ENCODE measurements at regions not wholly inside any gene's neighbourhood (a gene's known extent, or its start where the extent isn't known, plus 50 kb on each side); places are given as distances from the start of the nearest gene placed in this dataset.

GRCh38 chr2:216967889-216968288 lies 108.0 kb upstream of the TNP1 start:
- no peak overlapping the region for H3K9ac ChIP-seq (ENCODE audit: low read length)

GRCh38 chr2:216960671-216961268 lies 100.9 kb upstream of the TNP1 start:
- H2AFZ ChIP-seq (ENCODE audit: low read length): no peak overlapping the region
- H3K4me1 ChIP-seq (ENCODE audit: low read length): no peaks in the 10 kb centered on the region
- H3K9me2 ChIP-seq (replicated peaks; ENCODE audit: insufficient read depth, low read length): no peaks in the 10 kb centered on the region
- H3K9me3 ChIP-seq (ENCODE audit: low read length): no peaks in the 10 kb centered on the region
- H3K36me3 ChIP-seq (ENCODE audit: insufficient read depth, low read length): no peaks in the 10 kb centered on the region
- no peak overlapping the region for H3K9ac ChIP-seq (ENCODE audit: low read length)
- no peak overlapping the region for H3K4me2 ChIP-seq (ENCODE audit: low read depth, low read length, poor library complexity, severe bottlenecking)
- H3K79me2 ChIP-seq (ENCODE audit: low read length): no peaks in the 10 kb centered on the region
- H3K27me3 ChIP-seq (ENCODE audit: low read length): no peaks in the 10 kb centered on the region
- no peaks in the 10 kb centered on the region for H4K20me1 ChIP-seq (ENCODE audit: insufficient read depth, low read depth, low read length)
- no peak overlapping the region for H3K27ac ChIP-seq (ENCODE audit: low read length)
- no peak overlapping the region for H3K4me3 ChIP-seq (ENCODE audit: low read length)
- DNase-seq: no peak

More at GRCh38 chr2:216967889-216968288, 108.0 kb upstream of the TNP1 start:
- no peak overlapping the region for H3K4me2 ChIP-seq (ENCODE audit: low read depth, low read length, poor library complexity, severe bottlenecking)
- H3K4me1 ChIP-seq (ENCODE audit: low read length): no peaks in the 10 kb centered on the region
- H3K4me3 ChIP-seq (ENCODE audit: low read length): no peak overlapping the region
- H3K9me2 ChIP-seq (replicated peaks; ENCODE audit: insufficient read depth, low read length): no peaks in the 10 kb centered on the region
- no peaks in the 10 kb centered on the region for H3K27me3 ChIP-seq (ENCODE audit: low read length)
- H3K79me2 ChIP-seq (ENCODE audit: low read length): no peaks in the 10 kb centered on the region
- H3K9me3 ChIP-seq (ENCODE audit: low read length): no peaks in the 10 kb centered on the region
- DNase-seq: no peak
- H3K36me3 ChIP-seq (ENCODE audit: insufficient read depth, low read length): no peaks in the 10 kb centered on the region
- H2AFZ ChIP-seq (ENCODE audit: low read length): no peak overlapping the region
- no peak overlapping the region for H3K27ac ChIP-seq (ENCODE audit: low read length)
- H4K20me1 ChIP-seq (ENCODE audit: insufficient read depth, low read depth, low read length): no peaks in the 10 kb centered on the region

- H3K79me2 ChIP-seq (ENCODE audit: low read length): no peaks in the 10 kb centered on the region
- no peak overlapping the region for H3K4me3 ChIP-seq (ENCODE audit: low read length)
- H3K9me2 ChIP-seq (replicated peaks; ENCODE audit: insufficient read depth, low read length): no peaks in the 10 kb centered on the region
- H3K4me1 ChIP-seq (ENCODE audit: low read length): no peaks in the 10 kb centered on the region
- no peaks in the 10 kb centered on the region for H3K27me3 ChIP-seq (ENCODE audit: low read length)
- DNase-seq: no peak
- H4K20me1 ChIP-seq (ENCODE audit: insufficient read depth, low read depth, low read length): no peaks in the 10 kb centered on the region
- no peak overlapping the region for H2AFZ ChIP-seq (ENCODE audit: low read length)
- H3K27ac ChIP-seq (ENCODE audit: low read length): no peak overlapping the region
- no peaks in the 10 kb centered on the region for H3K9me3 ChIP-seq (ENCODE audit: low read length)
- no peak overlapping the region for H3K9ac ChIP-seq (ENCODE audit: low read length)
- H3K36me3 ChIP-seq (ENCODE audit: insufficient read depth, low read length): no peaks in the 10 kb centered on the region
- H3K4me2 ChIP-seq (ENCODE audit: low read depth, low read length, poor library complexity, severe bottlenecking): no peak overlapping the region
Observed at GRCh38 chr2:216959433-216959832, 99.6 kb upstream of the TNP1 start.

- no peak overlapping the region for H3K27ac ChIP-seq (ENCODE audit: low read length)
- H3K9ac ChIP-seq (ENCODE audit: low read length): no peak overlapping the region
- H3K27me3 ChIP-seq (ENCODE audit: low read length): no peaks in the 10 kb centered on the region
- H3K36me3 ChIP-seq (ENCODE audit: insufficient read depth, low read length): no peaks in the 10 kb centered on the region
- no peaks in the 10 kb centered on the region for H4K20me1 ChIP-seq (ENCODE audit: insufficient read depth, low read depth, low read length)
- no peaks in the 10 kb centered on the region for H3K4me1 ChIP-seq (ENCODE audit: low read length)
- no peak overlapping the region for H3K4me3 ChIP-seq (ENCODE audit: low read length)
- H3K4me2 ChIP-seq (ENCODE audit: low read depth, low read length, poor library complexity, severe bottlenecking): no peak overlapping the region
- no peak for DNase-seq
- no peaks in the 10 kb centered on the region for H3K79me2 ChIP-seq (ENCODE audit: low read length)
- no peaks in the 10 kb centered on the region for H3K9me2 ChIP-seq (replicated peaks; ENCODE audit: insufficient read depth, low read length)
- H2AFZ ChIP-seq (ENCODE audit: low read length): no peak overlapping the region
- H3K9me3 ChIP-seq (ENCODE audit: low read length): no peaks in the 10 kb centered on the region
Observed at GRCh38 chr2:216956820-216957493, 97.1 kb upstream of the TNP1 start.

- no peak for DNase-seq
- H3K4me3 ChIP-seq (ENCODE audit: low read length): no peak overlapping the region
Observed at GRCh38 chr2:216951171-216951570, 91.3 kb upstream of the TNP1 start.

GRCh38 chr2:216950547-216950946 lies 90.7 kb upstream of the TNP1 start:
- Histone ChIP-seq H4K20me1 (ENCODE audit: insufficient read depth, low read depth, low read length) (no peaks in the 10 kb centered on the region), H3K9ac (ENCODE audit: low read length) (no peak overlapping the region), H3K4me1 (ENCODE audit: low read length) (no peaks in the 10 kb centered on the region), H3K4me2 (ENCODE audit: low read depth, low read length, poor library complexity, severe bottlenecking) (no peak overlapping the region), H3K79me2 (ENCODE audit: low read length) (no peaks in the 10 kb centered on the region), H3K4me3 (ENCODE audit: low read length) (no peak overlapping the region), H3K36me3 (ENCODE audit: insufficient read depth, low read length) (no peaks in the 10 kb centered on the region), H2AFZ (ENCODE audit: low read length) (no peak overlapping the region), H3K9me2 (replicated peaks; ENCODE audit: insufficient read depth, low read length) (no peaks in the 10 kb centered on the region), H3K27ac (ENCODE audit: low read length) (no peak overlapping the region), H3K9me3 (ENCODE audit: low read length) (no peaks in the 10 kb centered on the region), H3K27me3 (ENCODE audit: low read length) (no peaks in the 10 kb centered on the region)
- DNase-seq: no peak

More at GRCh38 chr2:216951171-216951570, 91.3 kb upstream of the TNP1 start:
- Histone ChIP-seq H3K36me3 (ENCODE audit: insufficient read depth, low read length) (no peaks in the 10 kb centered on the region), H3K9ac (ENCODE audit: low read length) (no peak overlapping the region), H3K79me2 (ENCODE audit: low read length) (no peaks in the 10 kb centered on the region), H4K20me1 (ENCODE audit: insufficient read depth, low read depth, low read length) (no peaks in the 10 kb centered on the region), H3K4me1 (ENCODE audit: low read length) (no peaks in the 10 kb centered on the region), H3K4me2 (ENCODE audit: low read depth, low read length, poor library complexity, severe bottlenecking) (no peak overlapping the region), H3K27me3 (ENCODE audit: low read length) (no peaks in the 10 kb centered on the region), H2AFZ (ENCODE audit: low read length) (no peak overlapping the region), H3K27ac (ENCODE audit: low read length) (no peak overlapping the region), H3K9me3 (ENCODE audit: low read length) (no peaks in the 10 kb centered on the region), H3K9me2 (replicated peaks; ENCODE audit: insufficient read depth, low read length) (no peaks in the 10 kb centered on the region)

- Histone ChIP-seq H3K27me3 (ENCODE audit: low read length) (no peaks in the 10 kb centered on the region), H3K27ac (ENCODE audit: low read length) (no peak overlapping the region), H3K4me2 (ENCODE audit: low read depth, low read length, poor library complexity, severe bottlenecking) (no peak overlapping the region), H3K79me2 (ENCODE audit: low read length) (no peaks in the 10 kb centered on the region), H4K20me1 (ENCODE audit: insufficient read depth, low read depth, low read length) (no peaks in the 10 kb centered on the region), H3K4me1 (ENCODE audit: low read length) (no peaks in the 10 kb centered on the region), H3K4me3 (ENCODE audit: low read length) (no peak overlapping the region), H3K9me3 (ENCODE audit: low read length) (no peaks in the 10 kb centered on the region), H3K9me2 (replicated peaks; ENCODE audit: insufficient read depth, low read length) (no peaks in the 10 kb centered on the region), H3K9ac (ENCODE audit: low read length) (no peak overlapping the region), H2AFZ (ENCODE audit: low read length) (no peak overlapping the region), H3K36me3 (ENCODE audit: insufficient read depth, low read length) (no peaks in the 10 kb centered on the region)
- no peak for DNase-seq
Observed at GRCh38 chr2:216949700-216950413, 90.0 kb upstream of the TNP1 start.

GRCh38 chr2:216947055-216947454 lies 87.2 kb upstream of the TNP1 start:
- Histone ChIP-seq H3K4me3 (ENCODE audit: low read length) (no peak overlapping the region), H3K9me2 (replicated peaks; ENCODE audit: insufficient read depth, low read length) (no peaks in the 10 kb centered on the region), H3K4me2 (ENCODE audit: low read depth, low read length, poor library complexity, severe bottlenecking) (no peak overlapping the region)

More at GRCh38 chr2:216947055-216947454, 87.2 kb upstream of the TNP1 start:
- Histone ChIP-seq H3K9me3 (ENCODE audit: low read length) (no peaks in the 10 kb centered on the region), H3K27ac (ENCODE audit: low read length) (no peak overlapping the region), H3K4me1 (ENCODE audit: low read length) (no peaks in the 10 kb centered on the region), H3K27me3 (ENCODE audit: low read length) (no peaks in the 10 kb centered on the region), H3K36me3 (ENCODE audit: insufficient read depth, low read length) (no peaks in the 10 kb centered on the region), H3K9ac (ENCODE audit: low read length) (no peak overlapping the region), H2AFZ (ENCODE audit: low read length) (no peak overlapping the region), H4K20me1 (ENCODE audit: insufficient read depth, low read depth, low read length) (no peaks in the 10 kb centered on the region), H3K79me2 (ENCODE audit: low read length) (no peaks in the 10 kb centered on the region)
- DNase-seq: no peak
